ENCODE measurements at regions not wholly inside any gene's neighbourhood (a gene's known extent, or its start where the extent isn't known, plus 50 kb on each side); places are given as distances from the start of the nearest gene placed in this dataset.

DNA sequence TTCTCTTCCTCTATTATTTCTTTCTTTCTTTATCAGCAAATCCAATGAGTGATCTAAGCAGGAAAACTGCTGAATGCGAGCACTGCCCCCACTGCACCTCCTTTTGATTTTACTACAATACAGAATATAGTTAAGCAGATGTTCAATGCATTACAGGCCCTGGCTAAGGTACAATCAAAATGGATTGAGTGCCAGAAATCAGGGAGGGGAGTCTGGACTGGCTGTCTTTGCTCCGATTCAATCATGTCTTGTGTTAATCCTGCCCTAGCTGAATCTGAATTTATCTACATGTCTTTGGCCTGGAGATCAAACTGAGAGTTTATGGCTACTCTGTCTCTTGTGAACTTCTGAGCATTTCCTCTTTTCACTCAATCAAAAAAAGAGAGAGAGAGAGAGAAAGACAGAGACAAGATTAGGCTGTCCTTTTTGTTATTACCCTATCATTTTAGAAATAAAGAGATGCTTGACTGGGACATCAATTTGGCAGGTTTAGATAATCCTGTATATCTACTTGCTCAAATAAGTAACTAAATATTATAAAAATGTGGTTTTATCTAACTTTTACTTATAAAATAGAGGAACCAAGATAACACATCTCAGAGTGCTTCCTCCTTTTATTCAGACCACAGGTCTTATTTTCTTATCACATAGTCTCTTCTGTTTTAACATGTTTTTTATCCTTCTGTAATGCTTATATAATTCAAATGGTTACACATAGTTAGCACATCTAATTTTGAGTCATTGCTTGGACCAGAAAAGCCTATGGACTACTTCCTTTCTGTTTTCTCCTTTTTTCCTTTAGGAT is 656.2 kb downstream of the KCNJ2 start:
- TF ChIP-seq, protein P1, sequence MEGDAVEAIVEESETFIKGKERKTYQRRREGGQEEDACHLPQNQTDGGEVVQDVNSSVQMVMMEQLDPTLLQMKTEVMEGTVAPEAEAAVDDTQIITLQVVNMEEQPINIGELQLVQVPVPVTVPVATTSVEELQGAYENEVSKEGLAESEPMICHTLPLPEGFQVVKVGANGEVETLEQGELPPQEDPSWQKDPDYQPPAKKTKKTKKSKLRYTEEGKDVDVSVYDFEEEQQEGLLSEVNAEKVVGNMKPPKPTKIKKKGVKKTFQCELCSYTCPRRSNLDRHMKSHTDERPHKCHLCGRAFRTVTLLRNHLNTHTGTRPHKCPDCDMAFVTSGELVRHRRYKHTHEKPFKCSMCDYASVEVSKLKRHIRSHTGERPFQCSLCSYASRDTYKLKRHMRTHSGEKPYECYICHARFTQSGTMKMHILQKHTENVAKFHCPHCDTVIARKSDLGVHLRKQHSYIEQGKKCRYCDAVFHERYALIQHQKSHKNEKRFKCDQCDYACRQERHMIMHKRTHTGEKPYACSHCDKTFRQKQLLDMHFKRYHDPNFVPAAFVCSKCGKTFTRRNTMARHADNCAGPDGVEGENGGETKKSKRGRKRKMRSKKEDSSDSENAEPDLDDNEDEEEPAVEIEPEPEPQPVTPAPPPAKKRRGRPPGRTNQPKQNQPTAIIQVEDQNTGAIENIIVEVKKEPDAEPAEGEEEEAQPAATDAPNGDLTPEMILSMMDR (IDR thresholded peaks at IDR 0.05) = no peak
- no peak for TF ChIP-seq POLR2A (IDR thresholded peaks at IDR 0.05; ENCODE audit: low read length)
